Hematopoietic multipotent progenitor cell treated with erythropoietin and hydrocortisone succinate and interleukin-3 and kit ligand, for 15 days (in vitro differentiated cells): ENCODE measurements at regions not wholly inside any gene's neighbourhood (a gene's known extent, or its start where the extent isn't known, plus 50 kb on each side); places are given as distances from the start of the nearest gene placed in this dataset.
"Not testable (repeated sequence)": the region's sequence is repeated elsewhere in the genome, so short reads cannot be mapped to it uniquely, and the experiment has no call there.

Source experiments
- DNase-seq: peaks from one replicate; pipeline ENCODE4 v3.0.0-alpha.2; 2015; ENCODE audit warnings: low spot score

DNA sequence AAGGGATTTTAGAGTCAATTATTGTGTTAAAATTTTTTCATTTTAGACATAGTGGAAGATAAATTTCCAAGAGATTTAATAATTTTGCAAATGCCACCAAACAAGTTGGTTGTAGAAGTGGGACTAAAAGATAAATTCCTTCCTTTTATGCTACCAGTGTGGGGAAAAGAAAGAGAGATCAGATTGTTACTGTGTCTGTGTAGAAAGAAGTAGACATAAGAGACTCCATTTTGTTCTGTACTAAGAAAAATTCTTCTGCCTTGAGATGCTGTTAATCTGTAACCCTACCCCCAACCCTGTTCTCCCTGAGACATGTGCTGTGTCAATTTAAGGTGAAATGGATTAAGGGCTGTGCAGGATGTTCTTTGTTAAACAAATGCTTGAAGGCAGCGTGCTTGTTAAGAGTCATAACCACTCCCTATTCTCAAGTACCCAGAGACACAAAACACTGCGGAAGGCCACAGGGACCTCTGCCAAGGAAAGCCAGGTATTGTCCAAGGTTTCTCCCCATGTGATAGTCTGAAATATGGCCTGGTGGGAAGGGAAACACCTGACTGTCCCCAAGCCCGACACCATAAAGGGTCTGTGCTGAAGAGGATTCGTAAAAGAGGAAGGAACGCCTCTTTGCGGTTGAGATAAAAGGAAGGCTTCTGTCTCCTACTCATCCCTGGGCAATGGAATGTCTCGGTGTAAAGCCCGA lies 117.0 kb downstream of the CEP44 start:
- not testable (repeated sequence) for DNase-seq

DNA sequence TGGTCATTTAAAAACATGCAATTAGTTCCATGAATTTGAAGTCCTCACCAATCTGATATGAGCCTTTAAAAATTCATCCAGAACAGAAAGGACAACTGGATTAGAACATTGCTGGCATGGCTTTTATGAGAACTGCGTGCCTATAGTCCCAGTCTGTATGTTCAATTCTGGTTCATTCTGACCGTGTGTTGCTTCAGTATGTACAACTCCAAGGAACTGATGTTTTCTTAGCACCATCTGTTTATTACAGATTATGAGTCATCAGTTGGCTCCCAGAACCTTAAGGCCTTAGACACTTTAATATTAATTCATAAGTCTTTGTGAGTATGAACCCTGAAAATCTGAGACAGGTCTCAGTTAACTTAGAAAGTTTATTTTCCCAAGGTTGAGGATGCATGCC lies 115.0 kb downstream of the CEP44 start:
- DNase-seq = no peak

DNA sequence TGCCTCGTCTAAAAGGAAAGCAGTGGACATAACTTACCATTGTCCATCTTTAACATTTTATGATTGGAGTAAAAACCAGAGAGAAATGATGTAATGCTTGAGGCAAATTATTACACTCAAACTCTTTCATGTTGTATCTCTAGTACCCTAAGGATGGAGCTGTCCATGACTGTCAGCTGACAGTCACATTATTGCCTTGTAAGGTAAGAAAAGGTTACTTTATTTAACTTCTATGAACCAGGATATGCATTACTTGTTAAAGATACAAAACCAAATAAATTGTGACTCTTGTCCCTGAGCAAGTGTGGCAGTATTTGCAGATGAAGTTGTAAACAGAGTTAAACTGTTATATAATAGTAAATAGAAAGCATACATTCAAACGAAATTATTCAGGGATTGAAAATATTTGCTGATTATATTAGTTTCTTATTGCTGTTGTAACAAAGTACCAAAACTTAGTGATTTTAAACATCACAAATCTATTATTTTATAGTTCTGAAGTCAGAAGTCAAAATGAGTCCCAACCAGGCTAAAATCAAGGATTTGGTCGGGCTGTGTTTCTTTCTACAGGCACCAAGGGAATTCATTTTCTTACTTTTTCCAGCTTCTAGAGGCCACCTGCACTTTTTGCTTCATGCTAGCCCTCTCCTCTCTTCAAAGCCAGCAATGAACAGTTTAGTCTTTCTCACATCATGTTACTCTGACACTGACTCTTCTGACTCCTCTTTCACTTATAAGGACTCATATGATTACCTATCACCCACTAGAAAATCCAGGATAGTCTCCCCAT lies 113.8 kb downstream of the CEP44 start:
- no peak for DNase-seq

DNA sequence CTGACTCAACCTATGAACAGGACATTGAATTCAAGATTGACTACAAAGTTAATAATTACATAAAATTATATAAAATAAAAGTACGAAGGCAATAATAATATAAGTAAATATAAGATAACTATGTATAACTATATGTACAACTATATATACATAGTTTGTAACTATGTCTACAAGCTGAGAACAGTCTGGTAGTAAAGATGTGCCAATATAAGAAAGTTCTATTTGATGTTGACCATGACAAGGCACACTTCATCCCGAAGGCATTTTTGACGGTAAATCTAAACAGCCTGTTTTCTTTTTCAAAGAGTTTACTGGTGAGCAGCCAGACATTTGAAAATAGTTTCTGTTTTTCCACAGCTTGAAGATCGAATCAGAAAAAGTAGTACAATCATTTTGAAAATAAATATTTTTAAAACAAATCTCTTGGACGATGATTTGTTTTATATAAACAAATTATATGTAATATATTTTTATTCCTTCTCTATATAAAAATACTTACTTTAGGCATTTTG lies 112.9 kb downstream of the CEP44 start:
- DNase-seq = no peak

GRCh38 chr4:174394915-174395314 lies 111.2 kb downstream of the CEP44 start:
- no peak for DNase-seq

- no peak for DNase-seq
Measured at GRCh38 chr4:174389439-174389838, 105.7 kb downstream of the CEP44 start.

DNA sequence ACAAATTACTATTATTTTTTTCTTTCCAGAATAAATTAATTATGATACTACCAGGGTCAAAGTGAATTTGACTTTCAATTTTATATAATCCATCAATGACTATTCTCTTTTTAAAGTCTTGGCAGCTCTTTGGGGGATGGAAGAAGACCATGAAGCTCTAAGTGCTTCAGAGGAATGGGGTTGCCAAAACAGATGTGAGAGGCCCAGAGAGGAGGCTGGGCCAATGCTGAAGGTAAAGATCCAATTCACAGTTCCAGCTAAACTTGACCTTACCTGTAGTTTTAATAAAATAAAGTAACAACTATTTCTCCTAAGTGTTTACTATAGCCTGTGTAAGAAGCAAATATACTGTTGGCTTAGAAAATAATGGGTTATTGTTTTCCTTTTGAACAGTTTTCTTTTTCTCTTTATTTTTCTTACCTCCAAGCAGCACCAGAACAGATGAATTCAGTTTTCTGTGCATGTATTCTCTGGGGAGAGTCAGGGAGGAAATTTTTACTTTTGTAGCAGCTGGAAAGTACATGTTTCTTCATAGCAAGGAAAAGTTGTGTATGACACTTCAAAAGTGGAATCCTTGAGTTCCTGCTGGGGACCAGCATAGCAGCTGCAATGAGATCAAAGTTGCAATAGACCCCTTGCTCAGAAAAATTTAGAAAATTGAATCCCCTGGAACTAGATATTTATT lies 104.9 kb downstream of the CEP44 start:
- no peak for DNase-seq

GRCh38 chr4:174387721-174388120 lies 104.0 kb downstream of the CEP44 start:
- no peak for DNase-seq

DNA sequence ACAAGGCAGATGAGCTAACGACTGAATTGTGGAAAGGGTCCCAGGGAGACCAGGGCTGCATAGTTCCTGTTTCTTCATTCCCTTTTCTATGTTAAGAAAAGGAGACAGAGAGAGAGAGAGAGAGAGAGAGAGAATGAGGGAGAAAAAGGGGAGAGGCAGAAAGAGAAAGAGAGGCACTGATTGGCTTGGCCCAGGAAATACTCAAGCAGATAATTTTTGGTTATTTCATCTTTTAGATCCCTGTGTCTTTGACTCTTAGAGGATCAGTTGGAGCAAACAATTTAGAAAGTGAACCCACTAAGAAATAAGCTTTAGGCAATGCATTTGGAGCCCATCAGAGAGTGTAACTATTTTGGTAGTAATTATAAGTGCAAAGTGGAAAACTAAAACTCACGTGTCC lies 103.4 kb downstream of the CEP44 start:
- no peak for DNase-seq

GRCh38 chr4:174383783-174384182 lies 100.1 kb downstream of the CEP44 start:
- no peak for DNase-seq

DNA sequence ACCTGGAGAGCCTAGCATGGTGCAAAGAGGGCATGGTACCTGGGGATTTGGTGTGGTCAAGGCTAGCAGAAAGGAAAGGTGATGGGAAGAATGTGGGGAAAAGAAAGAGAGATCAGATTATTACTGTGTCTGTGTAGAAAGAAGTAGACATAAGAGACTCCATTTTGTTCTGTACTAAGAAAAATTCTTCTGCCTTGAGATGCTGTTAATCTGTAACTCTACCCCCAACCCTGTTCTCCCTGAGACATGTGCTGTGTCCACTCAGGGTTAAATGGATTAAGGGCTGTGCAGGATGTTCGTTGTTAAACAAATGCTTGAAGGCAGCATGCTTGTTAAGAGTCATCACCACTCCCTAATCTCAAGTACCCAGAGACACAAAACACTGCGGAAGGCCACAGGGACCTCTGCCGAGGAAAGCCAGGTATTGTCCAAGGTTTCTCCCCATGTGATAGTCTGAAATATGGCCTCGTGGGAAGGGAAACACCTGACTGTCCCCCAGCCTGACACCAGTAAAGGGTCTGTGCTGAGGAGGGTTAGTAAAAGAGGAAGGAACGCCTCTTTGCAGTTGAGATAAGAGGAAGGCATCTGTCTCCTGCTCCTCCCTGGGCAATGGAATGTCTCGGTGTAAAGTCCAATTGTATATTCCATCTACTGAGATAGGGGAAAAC lies 99.4 kb downstream of the CEP44 start:
- DNase-seq = not testable (repeated sequence)
